HepG2 (cell line): ENCODE measurements at regions not wholly inside any gene's neighbourhood (a gene's known extent, or its start where the extent isn't known, plus 50 kb on each side); places are given as distances from the start of the nearest gene placed in this dataset.

Experiments used
- ATAC-seq: fragments of 200-7000 bp; cut with Tn5 transposase; 3 replicates; pipeline ENCODE4 v1.9.1; 2020; ENCODE audit warnings: mild to moderate bottlenecking, moderate library complexity
- BruUV-seq: library from RNA; stranded (reverse); fragments of 400-500 nt; replicated peaks from 2 replicates; lab custom pipeline; 2021; lab: Mats Ljungman, UMichigan
- CTCF ChIA-PET: fragments of 300-600 bp; formaldehyde crosslinking; extraction: SDS; loops from one replicate; lab custom pipeline; 2021; ENCODE audit warnings: low total read pairs, inconsistent platforms, low intra/inter-chr PET ratio; lab: Yijun Ruan, JAX
- POLR2A ChIA-PET: fragments of 350-600 bp; sonication (Branson Sonifier 250); formaldehyde crosslinking; loops from one replicate; lab custom pipeline; 2020; ENCODE audit warnings: antibody characterized with exemption, inconsistent platforms; lab: Yijun Ruan, JAX
- DNase-seq: peaks from one replicate; pipeline ENCODE4 v3.0.0-alpha.2; 2015; ENCODE audit warnings: low spot score
- FAIRE-seq: peaks from 3 replicates; lab custom pipeline; 2011; peaks lifted over from hg19 to GRCh38; lab: Jason Lieb, UNC
- H2AFZ ChIP-seq: one replicate; pipeline ENCODE4 v1.6.1; 2011; ENCODE audit warnings: low read length, inconsistent platforms
- H3K27ac ChIP-seq: fragments of 300-600 bp; 3 replicates; pipeline ENCODE4 v1.8.0; 2011; ENCODE audit warnings: mixed run types, mild to moderate bottlenecking, mixed read lengths, low read length, inconsistent platforms; ENCODE audit not compliant: insufficient read depth; ENCODE audit errors: extremely low read length
- H3K27me3 ChIP-seq, 2 experiments: fragments of 200-600 bp in 1 of 2; 2 replicates in 1 of 2; 3 replicates in 1 of 2; pipeline versions ENCODE4 v1.6.0 to v1.8.0; 2011; ENCODE audit warnings: low read length in 2 of 2, mild to moderate bottlenecking in 2 of 2, moderate library complexity in 2 of 2, inconsistent platforms in 1 of 2; ENCODE audit not compliant: insufficient read depth in 2 of 2, control insufficient read depth in 1 of 2
- H3K36me3 ChIP-seq, 2 experiments: fragments of 200-600 bp in 1 of 2; replicated peaks in 1 of 2; 2 replicates in 1 of 2; 3 replicates in 1 of 2; pipeline versions ENCODE4 v1.5.1 to v1.8.0; 2011; ENCODE audit warnings: low read length in 2 of 2, inconsistent platforms in 1 of 2; ENCODE audit not compliant: insufficient read depth in 2 of 2, control insufficient read depth in 1 of 2
- H3K4me1 ChIP-seq: 2 replicates; pipeline ENCODE4 v1.5.1; 2012; ENCODE audit warnings: low read length, inconsistent platforms; ENCODE audit not compliant: insufficient read depth
- H3K4me2 ChIP-seq: 2 replicates; pipeline ENCODE4 v1.6.0; 2011; ENCODE audit warnings: low read depth, low read length, inconsistent platforms
- H3K4me3 ChIP-seq, 3 experiments: fragments of 200-600 bp in 1 of 3; sonication (generic), shearing (Covaris generic) in 1 of 3; replicated peaks in 1 of 3; 2 replicates each; pipeline ENCODE4 v1.5.1; 2011 to 2016; ENCODE audit warnings: low read length in 3 of 3, inconsistent platforms in 2 of 3, low read depth in 2 of 3, mild to moderate bottlenecking in 2 of 3, control low read depth in 1 of 3, mixed read lengths in 1 of 3; ENCODE audit not compliant: insufficient read depth in 1 of 3
- H3K79me2 ChIP-seq: one replicate; pipeline ENCODE4 v1.6.1; 2011; ENCODE audit warnings: low read length, inconsistent platforms; ENCODE audit not compliant: insufficient read depth
- H3K9ac ChIP-seq: 2 replicates; pipeline ENCODE4 v1.6.0; 2011; ENCODE audit warnings: mild to moderate bottlenecking, low read depth, low read length, inconsistent platforms; ENCODE audit not compliant: insufficient read depth
- H3K9me3 ChIP-seq: 2 replicates; pipeline ENCODE4 v1.5.1; 2012; ENCODE audit warnings: mild to moderate bottlenecking, low read length
- H4K20me1 ChIP-seq: 2 replicates; pipeline ENCODE4 v1.6.0; 2011; ENCODE audit warnings: inconsistent platforms, mild to moderate bottlenecking, low read length, moderate library complexity; ENCODE audit not compliant: insufficient read depth
- CREB3 ChIP-seq: sonication (generic); formaldehyde crosslinking; IDR thresholded peaks from 2 replicates; pipeline ENCODE4 v1.5.0; 2020; ENCODE audit warnings: missing genetic modification reagents
- HCFC1 ChIP-seq: fragments of 150-350 bp; IDR thresholded peaks from 2 replicates; pipeline ENCODE4 v1.6.1; 2014; ENCODE audit warnings: low read depth, low read length
- RAD21 ChIP-seq: fragments of 450-650 bp; formaldehyde crosslinking; IDR thresholded peaks from 2 replicates; pipeline ENCODE4 v1.5.0; 2020; ENCODE audit warnings: mild to moderate bottlenecking
- RARG ChIP-seq: sonication (generic); formaldehyde crosslinking; IDR thresholded peaks from 2 replicates; pipeline ENCODE4 v1.4.0; 2020; ENCODE audit warnings: low read depth, mild to moderate bottlenecking, missing genetic modification reagents
- SALL1 ChIP-seq: sonication (generic); formaldehyde crosslinking; IDR thresholded peaks from 2 replicates; pipeline ENCODE4 v1.8.0; 2022; ENCODE audit warnings: mild to moderate bottlenecking, missing genetic modification reagents
- WIZ ChIP-seq: sonication (generic); formaldehyde crosslinking; IDR thresholded peaks from 2 replicates; pipeline ENCODE4 v1.5.1; 2020; ENCODE audit warnings: mild to moderate bottlenecking, missing genetic modification reagents
- ZIK1 ChIP-seq: sonication (generic); formaldehyde crosslinking; IDR thresholded peaks from 2 replicates; pipeline ENCODE4 v1.5.0; 2020; ENCODE audit warnings: mild to moderate bottlenecking, low read depth, missing genetic modification reagents, borderline replicate concordance
- ZNF547 ChIP-seq: sonication (generic); formaldehyde crosslinking; IDR thresholded peaks from 2 replicates; pipeline ENCODE4 v1.5.1; 2020; ENCODE audit warnings: mild to moderate bottlenecking, missing genetic modification reagents
- WGBS: methylation state at CpG from one replicate; pipeline ENCODE4 v1.1.6; 2017; ENCODE audit warnings: low lambda C conversion rate; 5-methylcytosine and 5-hydroxymethylcytosine counted together
- in situ Hi-C: cut with HindIII; loops from 2 replicates; pipeline ENCODE4 v1.10.0; 2017; ENCODE audit warnings: low pct_unique_long_range_greater_than_20kb; ENCODE audit not compliant: extremely low pct_ligation_motif_present
- intact Hi-C: fragments of 100-400 bp; cut with micrococcal nuclease; formaldehyde crosslinking; loops from one replicate; pipeline ENCODE4 v1.10.0; 2022; ENCODE audit not compliant: unreplicated experiment
- TF ChIP-seq, protein P1 (sequence below): sonication (generic); formaldehyde crosslinking; IDR thresholded peaks from 2 replicates; pipeline ENCODE4 v1.8.0; 2022; ENCODE audit warnings: low read depth, missing genetic modification reagents
- TF ChIP-seq, protein P2 (sequence below): sonication (generic); formaldehyde crosslinking; IDR thresholded peaks from 2 replicates; pipeline ENCODE4 v1.4.0; 2020; ENCODE audit warnings: missing genetic modification reagents
- TF ChIP-seq, protein P3 (sequence below): IDR thresholded peaks from 2 replicates; pipeline ENCODE4 v1.6.1; 2016
- TF ChIP-seq, protein P4 (sequence below): sonication (generic); formaldehyde crosslinking; IDR thresholded peaks from 2 replicates; pipeline ENCODE4 v1.4.0; 2020; ENCODE audit warnings: low read depth, mild to moderate bottlenecking, missing genetic modification reagents
- TF ChIP-seq, protein P5 (sequence below): sonication (generic); formaldehyde crosslinking; conservative IDR thresholded peaks from 2 replicates; pipeline ENCODE4 v1.8.0; 2022; ENCODE audit warnings: missing genetic modification reagents

- FAIRE-seq = no peak
- intact Hi-C loops = no loop called here
- ATAC-seq = no peak
- Histone ChIP-seq H3K4me1 (no peaks in the 10 kb centered on the region), H2AFZ (no peak overlapping the region), H3K9ac (no peak overlapping the region), H4K20me1 (no peaks in the 10 kb centered on the region), H3K9me3 (no peaks in the 10 kb centered on the region), H3K27me3 (no peaks in the 10 kb centered on the region; a peak in 1 of 5 replicates), H3K27ac (no peak overlapping the region), H3K4me3 (no peak overlapping the region), H3K79me2 (no peaks in the 10 kb centered on the region), H3K36me3 (no peaks in the 10 kb centered on the region), H3K4me2 (no peak overlapping the region)
- 15% methylated on average over 4 of the region's 4 CpGs for WGBS
- CTCF ChIA-PET = no interaction called here
- TF ChIP-seq, protein P1, sequence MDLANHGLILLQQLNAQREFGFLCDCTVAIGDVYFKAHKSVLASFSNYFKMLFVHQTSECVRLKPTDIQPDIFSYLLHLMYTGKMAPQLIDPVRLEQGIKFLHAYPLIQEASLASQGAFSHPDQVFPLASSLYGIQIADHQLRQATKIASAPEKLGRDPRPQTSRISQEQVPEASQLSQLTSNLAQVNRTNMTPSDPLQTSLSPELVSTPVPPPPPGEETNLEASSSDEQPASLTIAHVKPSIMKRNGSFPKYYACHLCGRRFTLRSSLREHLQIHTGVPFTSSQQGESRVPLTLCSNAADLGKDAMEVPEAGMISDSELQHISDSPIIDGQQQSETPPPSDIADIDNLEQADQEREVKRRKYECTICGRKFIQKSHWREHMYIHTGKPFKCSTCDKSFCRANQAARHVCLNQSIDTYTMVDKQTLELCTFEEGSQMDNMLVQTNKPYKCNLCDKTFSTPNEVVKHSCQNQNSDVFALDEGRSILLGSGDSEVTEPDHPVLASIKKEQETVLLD (CRISPR knock-in tag) = no peak
- TF ChIP-seq, protein P2, sequence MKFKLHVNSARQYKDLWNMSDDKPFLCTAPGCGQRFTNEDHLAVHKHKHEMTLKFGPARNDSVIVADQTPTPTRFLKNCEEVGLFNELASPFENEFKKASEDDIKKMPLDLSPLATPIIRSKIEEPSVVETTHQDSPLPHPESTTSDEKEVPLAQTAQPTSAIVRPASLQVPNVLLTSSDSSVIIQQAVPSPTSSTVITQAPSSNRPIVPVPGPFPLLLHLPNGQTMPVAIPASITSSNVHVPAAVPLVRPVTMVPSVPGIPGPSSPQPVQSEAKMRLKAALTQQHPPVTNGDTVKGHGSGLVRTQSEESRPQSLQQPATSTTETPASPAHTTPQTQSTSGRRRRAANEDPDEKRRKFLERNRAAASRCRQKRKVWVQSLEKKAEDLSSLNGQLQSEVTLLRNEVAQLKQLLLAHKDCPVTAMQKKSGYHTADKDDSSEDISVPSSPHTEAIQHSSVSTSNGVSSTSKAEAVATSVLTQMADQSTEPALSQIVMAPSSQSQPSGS = no peak
- no peak for TF ChIP-seq ZIK1
- no peak for TF ChIP-seq ZNF547 (CRISPR knock-in tag)
- TF ChIP-seq CREB3 (CRISPR knock-in tag) = no peak
- TF ChIP-seq WIZ (CRISPR knock-in tag) = no peak
- TF ChIP-seq HCFC1 = no peak
- TF ChIP-seq, protein P3, sequence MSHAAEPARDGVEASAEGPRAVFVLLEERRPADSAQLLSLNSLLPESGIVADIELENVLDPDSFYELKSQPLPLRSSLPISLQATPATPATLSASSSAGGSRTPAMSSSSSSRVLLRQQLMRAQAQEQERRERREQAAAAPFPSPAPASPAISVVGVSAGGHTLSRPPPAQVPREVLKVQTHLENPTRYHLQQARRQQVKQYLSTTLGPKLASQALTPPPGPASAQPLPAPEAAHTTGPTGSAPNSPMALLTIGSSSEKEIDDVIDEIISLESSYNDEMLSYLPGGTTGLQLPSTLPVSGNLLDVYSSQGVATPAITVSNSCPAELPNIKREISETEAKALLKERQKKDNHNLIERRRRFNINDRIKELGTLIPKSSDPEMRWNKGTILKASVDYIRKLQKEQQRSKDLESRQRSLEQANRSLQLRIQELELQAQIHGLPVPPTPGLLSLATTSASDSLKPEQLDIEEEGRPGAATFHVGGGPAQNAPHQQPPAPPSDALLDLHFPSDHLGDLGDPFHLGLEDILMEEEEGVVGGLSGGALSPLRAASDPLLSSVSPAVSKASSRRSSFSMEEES (CRISPR knock-in tag) = no peak
- no peak for TF ChIP-seq RARG (CRISPR knock-in tag)
- TF ChIP-seq, protein P4, sequence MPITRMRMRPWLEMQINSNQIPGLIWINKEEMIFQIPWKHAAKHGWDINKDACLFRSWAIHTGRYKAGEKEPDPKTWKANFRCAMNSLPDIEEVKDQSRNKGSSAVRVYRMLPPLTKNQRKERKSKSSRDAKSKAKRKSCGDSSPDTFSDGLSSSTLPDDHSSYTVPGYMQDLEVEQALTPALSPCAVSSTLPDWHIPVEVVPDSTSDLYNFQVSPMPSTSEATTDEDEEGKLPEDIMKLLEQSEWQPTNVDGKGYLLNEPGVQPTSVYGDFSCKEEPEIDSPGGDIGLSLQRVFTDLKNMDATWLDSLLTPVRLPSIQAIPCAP (CRISPR knock-in tag) = no peak
- TF ChIP-seq SALL1 (CRISPR knock-in tag) = no peak
- TF ChIP-seq RAD21 (CRISPR knock-in tag) = no peak
- TF ChIP-seq, protein P5, sequence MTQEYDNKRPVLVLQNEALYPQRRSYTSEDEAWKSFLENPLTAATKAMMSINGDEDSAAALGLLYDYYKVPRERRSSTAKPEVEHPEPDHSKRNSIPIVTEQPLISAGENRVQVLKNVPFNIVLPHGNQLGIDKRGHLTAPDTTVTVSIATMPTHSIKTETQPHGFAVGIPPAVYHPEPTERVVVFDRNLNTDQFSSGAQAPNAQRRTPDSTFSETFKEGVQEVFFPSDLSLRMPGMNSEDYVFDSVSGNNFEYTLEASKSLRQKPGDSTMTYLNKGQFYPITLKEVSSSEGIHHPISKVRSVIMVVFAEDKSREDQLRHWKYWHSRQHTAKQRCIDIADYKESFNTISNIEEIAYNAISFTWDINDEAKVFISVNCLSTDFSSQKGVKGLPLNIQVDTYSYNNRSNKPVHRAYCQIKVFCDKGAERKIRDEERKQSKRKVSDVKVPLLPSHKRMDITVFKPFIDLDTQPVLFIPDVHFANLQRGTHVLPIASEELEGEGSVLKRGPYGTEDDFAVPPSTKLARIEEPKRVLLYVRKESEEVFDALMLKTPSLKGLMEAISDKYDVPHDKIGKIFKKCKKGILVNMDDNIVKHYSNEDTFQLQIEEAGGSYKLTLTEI (CRISPR knock-in tag) = no peak
- POLR2A ChIA-PET = no interaction called here
- BruUV-seq = no TSS peak
- DNase-seq = no peak
- in situ Hi-C loops = no loop called here
Measured at GRCh38 chr3:88259045-88259444, 109.3 kb downstream of the C3orf38 start.
